Trophoblast cell (in vitro differentiated cells and primary cell): ENCODE measurements at regions not wholly inside any gene's neighbourhood (a gene's known extent, or its start where the extent isn't known, plus 50 kb on each side); places are given as distances from the start of the nearest gene placed in this dataset.

Experiments
- DNase-seq, 2 donors: peaks; one replicate each; pipeline ENCODE4 v3.0.0-alpha.2; 2016
- H2AFZ ChIP-seq: 2 replicates; pipeline ENCODE4 v1.6.1; 2013; ENCODE audit warnings: low read length, moderate library complexity, mild to moderate bottlenecking; ENCODE audit not compliant: insufficient read depth, poor library complexity
- H2AK5ac ChIP-seq: 2 replicates; pipeline ENCODE4 v1.6.1; 2013; ENCODE audit warnings: mild to moderate bottlenecking, low read length
- H2BK120ac ChIP-seq: 2 replicates; pipeline ENCODE4 v1.6.1; 2013; ENCODE audit warnings: low read length, mild to moderate bottlenecking, moderate library complexity; ENCODE audit not compliant: insufficient read depth, poor library complexity
- H2BK12ac ChIP-seq: 2 replicates; pipeline ENCODE4 v1.6.1; 2013; ENCODE audit warnings: mild to moderate bottlenecking, low read length, moderate library complexity
- H2BK5ac ChIP-seq: 2 replicates; pipeline ENCODE4 v1.6.1; 2013; ENCODE audit warnings: low read length, low read depth, moderate library complexity, mild to moderate bottlenecking; ENCODE audit not compliant: poor library complexity
- H3K14ac ChIP-seq: 2 replicates; pipeline ENCODE4 v1.6.1; 2013; ENCODE audit warnings: mild to moderate bottlenecking, low read length
- H3K18ac ChIP-seq: 2 replicates; pipeline ENCODE4 v1.6.1; 2013; ENCODE audit warnings: mild to moderate bottlenecking, low read length
- H3K23ac ChIP-seq: 2 replicates; pipeline ENCODE4 v1.6.1; 2013; ENCODE audit warnings: low read length
- H3K27ac ChIP-seq: 2 replicates; pipeline ENCODE4 v1.5.1; 2013; ENCODE audit warnings: low read depth, mild to moderate bottlenecking, inconsistent platforms, low read length, moderate library complexity
- H3K27me3 ChIP-seq: 2 replicates; pipeline ENCODE4 v1.6.1; 2013; ENCODE audit warnings: inconsistent platforms, mild to moderate bottlenecking, low read length, moderate library complexity; ENCODE audit not compliant: insufficient read depth
- H3K36me3 ChIP-seq, 2 experiments: 1 replicate in 1 of 2; 2 replicates in 1 of 2; pipeline ENCODE4 v1.6.1; 2013; ENCODE audit warnings: low read length in 2 of 2, mild to moderate bottlenecking in 2 of 2, moderate library complexity in 1 of 2; ENCODE audit not compliant: insufficient read depth in 2 of 2, control insufficient read depth in 1 of 2
- H3K4ac ChIP-seq: 2 replicates; pipeline ENCODE4 v1.6.1; 2013; ENCODE audit warnings: low read depth, mild to moderate bottlenecking, low read length, moderate library complexity
- H3K4me1 ChIP-seq, 2 experiments: 1 replicate in 1 of 2; 2 replicates in 1 of 2; pipeline ENCODE4 v1.6.1; 2013; ENCODE audit warnings: low read length in 2 of 2, mild to moderate bottlenecking in 2 of 2, moderate library complexity in 1 of 2; ENCODE audit not compliant: insufficient read depth in 2 of 2, control insufficient read depth in 1 of 2
- H3K4me2 ChIP-seq: 2 replicates; pipeline ENCODE4 v1.6.1; 2013; ENCODE audit warnings: inconsistent platforms, mild to moderate bottlenecking, low read length, moderate library complexity
- H3K4me3 ChIP-seq: 2 replicates; pipeline ENCODE4 v1.5.1; 2013; ENCODE audit warnings: mild to moderate bottlenecking, low read depth, low read length, inconsistent platforms
- H3K79me1 ChIP-seq: one replicate; pipeline ENCODE4 v1.6.1; 2013; ENCODE audit warnings: low read length
- H3K79me2 ChIP-seq: 2 replicates; pipeline ENCODE4 v1.6.1; 2013; ENCODE audit warnings: low read length, mild to moderate bottlenecking; ENCODE audit not compliant: control insufficient read depth, insufficient read depth, poor library complexity
- H3K9ac ChIP-seq: 2 replicates; pipeline ENCODE4 v1.6.1; 2013; ENCODE audit warnings: mild to moderate bottlenecking, low read length
- H3K9me3 ChIP-seq: 2 replicates; pipeline ENCODE4 v1.6.1; 2013; ENCODE audit warnings: low read depth, mild to moderate bottlenecking, control low read depth, inconsistent platforms, low read length; ENCODE audit not compliant: insufficient read depth
- H4K12ac ChIP-seq: 2 replicates; pipeline ENCODE4 v1.6.1; 2013; ENCODE audit warnings: low read depth, mild to moderate bottlenecking, low read length, moderate library complexity
- H4K8ac ChIP-seq: 2 replicates; pipeline ENCODE4 v1.6.1; 2013; ENCODE audit warnings: low read depth, mild to moderate bottlenecking, low read length, moderate library complexity
- H4K91ac ChIP-seq: one replicate; pipeline ENCODE4 v1.6.1; 2013; ENCODE audit warnings: low read depth, mild to moderate bottlenecking, low read length, moderate library complexity
- WGBS: extraction: QIAGEN DNeasy Blood & Tissue Kit; methylation state at CpG from one replicate; pipeline ENCODE4 v1.1.7; 2013; ENCODE audit warnings: missing lambda C conversion rate; ENCODE audit not compliant: insufficient read length, insufficient coverage; ENCODE audit errors: extremely low coverage; 5-methylcytosine and 5-hydroxymethylcytosine counted together

- no peaks in the 10 kb centered on the region for H3K79me2 ChIP-seq
- no peak for DNase-seq
- H3K9me3 ChIP-seq: no peaks in the 10 kb centered on the region
- no peaks in the 10 kb centered on the region for H3K4me1 ChIP-seq
- H2BK12ac ChIP-seq: no peak overlapping the region
- no peaks in the 10 kb centered on the region for H3K79me1 ChIP-seq
- WGBS: no CpG with 5 or more reads among the region's 6 CpGs
- H3K18ac ChIP-seq: no peak overlapping the region
- H3K36me3 ChIP-seq: no peaks in the 10 kb centered on the region
- H3K9ac ChIP-seq: no peak overlapping the region
- no peak overlapping the region for H3K4me3 ChIP-seq
- no peak overlapping the region for H3K4ac ChIP-seq
- no peak overlapping the region for H2BK5ac ChIP-seq
- H3K27ac ChIP-seq: no peak overlapping the region
- H2AK5ac ChIP-seq: no peak overlapping the region
- no peak overlapping the region for H3K23ac ChIP-seq
- no peak overlapping the region for H3K4me2 ChIP-seq
- H2AFZ ChIP-seq: no peak overlapping the region
- H4K12ac ChIP-seq: no peak overlapping the region
- no peak overlapping the region for H4K91ac ChIP-seq
- H3K27me3 ChIP-seq: no peaks in the 10 kb centered on the region
- H4K8ac ChIP-seq: no peak overlapping the region
- no peak overlapping the region for H2BK120ac ChIP-seq
- H3K14ac ChIP-seq: no peak overlapping the region
These were observed 262.9 kb downstream of the OMA1 start for GRCh38 chr1:58283388-58284224.

- no peak overlapping the region for H2AFZ ChIP-seq
- no peaks in the 10 kb centered on the region for H3K9me3 ChIP-seq
- no peak overlapping the region for H3K4ac ChIP-seq
- no peak overlapping the region for H2BK12ac ChIP-seq
- H2BK120ac ChIP-seq: no peak overlapping the region
- H4K91ac ChIP-seq: no peak overlapping the region
- no peak overlapping the region for H2BK5ac ChIP-seq
- no peak overlapping the region for H2AK5ac ChIP-seq
- no peak overlapping the region for H3K23ac ChIP-seq
- H3K18ac ChIP-seq: no peak overlapping the region
- no peak overlapping the region for H3K9ac ChIP-seq
- H3K36me3 ChIP-seq: no peaks in the 10 kb centered on the region
- H3K14ac ChIP-seq: no peak overlapping the region
- H3K27me3 ChIP-seq: no peaks in the 10 kb centered on the region
- H3K27ac ChIP-seq: no peak overlapping the region
- H4K12ac ChIP-seq: no peak overlapping the region
- WGBS: no CpG with 5 or more reads among the region's 7 CpGs
- no peak overlapping the region for H4K8ac ChIP-seq
- H3K79me2 ChIP-seq: no peaks in the 10 kb centered on the region
- H3K4me2 ChIP-seq: no peak overlapping the region
- no peaks in the 10 kb centered on the region for H3K79me1 ChIP-seq
- no peak for DNase-seq
- no peaks in the 10 kb centered on the region for H3K4me1 ChIP-seq
- H3K4me3 ChIP-seq: no peak overlapping the region
These were observed 263.7 kb downstream of the OMA1 start for GRCh38 chr1:58282623-58283387.

- Histone ChIP-seq H2AK5ac (no peak overlapping the region), H3K4me1 (no peaks in the 10 kb centered on the region), H3K27me3 (no peaks in the 10 kb centered on the region), H3K23ac (no peak overlapping the region), H3K4me2 (no peak overlapping the region), H4K91ac (no peak overlapping the region), H3K36me3 (no peaks in the 10 kb centered on the region), H3K14ac (no peak overlapping the region), H3K9ac (no peak overlapping the region), H3K9me3 (no peaks in the 10 kb centered on the region), H3K27ac (no peak overlapping the region), H3K79me2 (no peaks in the 10 kb centered on the region), H2AFZ (no peak overlapping the region), H3K4me3 (no peak overlapping the region), H4K8ac (no peak overlapping the region), H4K12ac (no peak overlapping the region), H3K4ac (no peak overlapping the region), H3K79me1 (no peaks in the 10 kb centered on the region), H2BK5ac (no peak overlapping the region), H3K18ac (no peak overlapping the region), H2BK12ac (no peak overlapping the region), H2BK120ac (no peak overlapping the region)
- WGBS: no CpG with 5 or more reads among the region's 3 CpGs
- DNase-seq: no peak
These were observed 280.3 kb downstream of the OMA1 start for GRCh38 chr1:58266242-58266641.

GRCh38 chr1:58264462-58264861, 282.1 kb downstream of the OMA1 start:
- H3K79me1 ChIP-seq: no peaks in the 10 kb centered on the region
- WGBS: no CpG with 5 or more reads among the region's 2 CpGs
- H3K4me3 ChIP-seq: no peak overlapping the region
- no peak overlapping the region for H3K9ac ChIP-seq
- no peak overlapping the region for H3K14ac ChIP-seq
- no peak overlapping the region for H2AK5ac ChIP-seq
- no peak overlapping the region for H3K4ac ChIP-seq
- no peaks in the 10 kb centered on the region for H3K36me3 ChIP-seq
- no peak overlapping the region for H3K18ac ChIP-seq
- no peaks in the 10 kb centered on the region for H3K79me2 ChIP-seq
- no peaks in the 10 kb centered on the region for H3K27me3 ChIP-seq
- H4K8ac ChIP-seq: no peak overlapping the region
- DNase-seq: no peak
- no peak overlapping the region for H2AFZ ChIP-seq
- no peak overlapping the region for H4K12ac ChIP-seq
- H2BK120ac ChIP-seq: no peak overlapping the region
- no peak overlapping the region for H2BK5ac ChIP-seq
- H4K91ac ChIP-seq: no peak overlapping the region
- no peak overlapping the region for H3K4me2 ChIP-seq
- H2BK12ac ChIP-seq: no peak overlapping the region
- H3K9me3 ChIP-seq: no peaks in the 10 kb centered on the region
- H3K27ac ChIP-seq: no peak overlapping the region
- no peak overlapping the region for H3K23ac ChIP-seq
- H3K4me1 ChIP-seq: no peaks in the 10 kb centered on the region
